ENCODE measurements at regions not wholly inside any gene's neighbourhood (a gene's known extent, or its start where the extent isn't known, plus 50 kb on each side); places are given as distances from the start of the nearest gene placed in this dataset.
A peak's percentile ranks its signal among the peaks of the same experiment; 100 is the strongest.

GRCh38 chr4:162502109-162502508 is 338.3 kb upstream of the FSTL5 start:
- no peaks in the 10 kb centered on the region for H3K27me3 ChIP-seq
- no peaks in the 10 kb centered on the region for H3K36me3 ChIP-seq
- DNase-seq, result no peak
- no peaks in the 10 kb centered on the region for H3K9me3 ChIP-seq
- no peak overlapping the region for H3K27ac ChIP-seq
- H3K4me1 ChIP-seq, result no peaks in the 10 kb centered on the region
- TF ChIP-seq CTCF (IDR thresholded peaks at IDR 0.05) (no peak), POLR2A (IDR thresholded peaks at IDR 0.05) (no peak)
- H3K4me3 ChIP-seq (replicated peaks in 1 of 3), result no peak overlapping the region
- intact Hi-C loops (cut with DNase I), result no loop called here

GRCh38 chr4:162499478-162499877 is 335.7 kb upstream of the FSTL5 start:
- Histone ChIP-seq H3K27me3 (no peaks in the 10 kb centered on the region), H3K9me3 (no peaks in the 10 kb centered on the region), H3K27ac (no peak overlapping the region), H3K36me3 (no peaks in the 10 kb centered on the region), H3K4me3 (replicated peaks in 1 of 3) (no peak overlapping the region), H3K4me1 (no peaks in the 10 kb centered on the region)
- intact Hi-C loops (cut with DNase I), result loop anchor here (10.0 kb wide), 1 partner anchor 835 kb away; the partner anchor contains the start of gene NPY1R
- TF ChIP-seq CTCF (IDR thresholded peaks at IDR 0.05), result peak in 1 of 6 experiments; percentile 37
- TF ChIP-seq POLR2A (IDR thresholded peaks at IDR 0.05), result no peak
- WGBS, 2 donors, result 79 to 86% methylated on average over 1 of the region's 1 CpG
- no peak for DNase-seq

GRCh38 chr4:162498168-162498567 is 334.4 kb upstream of the FSTL5 start:
- no peaks in the 10 kb centered on the region for H3K27me3 ChIP-seq
- intact Hi-C loops (cut with DNase I), result loop anchor here (10.0 kb wide), 1 partner anchor 837 kb away; the partner anchor contains the start of gene NPY1R
- 46 to 48% methylated on average over 2 of the region's 2 CpGs for WGBS, 2 donors
- no peaks in the 10 kb centered on the region for H3K4me1 ChIP-seq
- DNase-seq, result no peak
- H3K4me3 ChIP-seq (replicated peaks in 1 of 3), result no peak overlapping the region
- H3K27ac ChIP-seq, result no peak overlapping the region
- TF ChIP-seq POLR2A (IDR thresholded peaks at IDR 0.05) (no peak), CTCF (IDR thresholded peaks at IDR 0.05) (no peak)
- no peaks in the 10 kb centered on the region for H3K9me3 ChIP-seq
- H3K36me3 ChIP-seq, result no peaks in the 10 kb centered on the region

- peak; percentile 57 to 89 (median 80) for TF ChIP-seq CTCF (IDR thresholded peaks at IDR 0.05)
- TF ChIP-seq POLR2A (IDR thresholded peaks at IDR 0.05), result no peak
- 4 to 5% methylated on average over 5 of the region's 5 CpGs for WGBS, 2 donors
- Histone ChIP-seq H3K27ac (no peak overlapping the region), H3K27me3 (no peaks in the 10 kb centered on the region), H3K9me3 (no peaks in the 10 kb centered on the region), H3K36me3 (no peaks in the 10 kb centered on the region), H3K4me1 (no peaks in the 10 kb centered on the region), H3K4me3 (replicated peaks in 1 of 3) (no peak overlapping the region)
- peak in 1 of 2 donors; percentile 4 for DNase-seq
- intact Hi-C loops (cut with DNase I), result loop anchor here (10.0 kb wide), 1 partner anchor 837 kb away; the partner anchor contains the start of gene NPY1R
These were observed 333.9 kb upstream of the FSTL5 start for GRCh38 chr4:162497564-162498167.

GRCh38 chr4:162494935-162495334 is 331.1 kb upstream of the FSTL5 start:
- no peaks in the 10 kb centered on the region for H3K36me3 ChIP-seq
- intact Hi-C loops (cut with DNase I), result loop anchor here (10.0 kb wide), 1 partner anchor 840 kb away; the partner anchor contains the start of gene NPY1R
- H3K4me1 ChIP-seq, result no peaks in the 10 kb centered on the region
- 75 to 87% methylated on average over 2 of the region's 2 CpGs for whole genome bisulfite sequencing, 2 donors
- H3K4me3 ChIP-seq (replicated peaks in 1 of 3), result no peak overlapping the region
- no peaks in the 10 kb centered on the region for H3K27me3 ChIP-seq
- H3K27ac ChIP-seq, result no peak overlapping the region
- H3K9me3 ChIP-seq, result no peaks in the 10 kb centered on the region
- no peak for DNase-seq
- TF ChIP-seq POLR2A (IDR thresholded peaks at IDR 0.05) (no peak), CTCF (IDR thresholded peaks at IDR 0.05) (no peak)
